Left lung (tissue), 4 donors: ENCODE measurements at regions not wholly inside any gene's neighbourhood (a gene's known extent, or its start where the extent isn't known, plus 50 kb on each side); places are given as distances from the start of the nearest gene placed in this dataset.

Experiments
- ATAC-seq: fragments of 200-7000 bp; cut with Tn5 transposase; one replicate; pipeline ENCODE4 v1.9.1; 2020; ENCODE audit warnings: moderate library complexity
- DNase-seq, 4 donors: peaks; one replicate each; pipeline ENCODE4 v3.0.0-alpha.2; 2013 to 2020
- H3K27ac ChIP-seq, 2 donors: fragments of 200-600 bp; sonication (generic) in 1 of 2; one replicate each; pipeline versions ENCODE4 v1.5.0 to v1.8.0; 2020 to 2021
- H3K27me3 ChIP-seq, 2 donors: fragments of 200-600 bp; sonication (generic) in 1 of 2; one replicate each; pipeline versions ENCODE4 v1.5.0 to v1.8.0; 2020 to 2021
- H3K36me3 ChIP-seq, 2 donors: fragments of 200-600 bp; sonication (generic) in 1 of 2; one replicate each; pipeline versions ENCODE4 v1.5.0 to v1.8.0; 2020 to 2021
- H3K4me1 ChIP-seq, 2 donors: fragments of 200-600 bp; one replicate each; pipeline ENCODE4 v1.8.0; 2021
- H3K4me3 ChIP-seq, 2 donors: fragments of 200-600 bp; sonication (generic) in 1 of 2; one replicate each; pipeline versions ENCODE4 v1.5.0 to v1.8.0; 2020 to 2021; ENCODE audit warnings: mild to moderate bottlenecking in 1 of 2
- H3K9me3 ChIP-seq, 2 donors: fragments of 200-600 bp; sonication (generic) in 1 of 2; one replicate each; pipeline versions ENCODE4 v1.5.0 to v1.8.0; 2020 to 2021
- intact Hi-C, 2 donors: fragments of 100-400 bp; cut with DNase I; formaldehyde crosslinking; loops; one replicate each; pipeline versions ENCODE4 v1.11.2 to v1.14.2; 2022
- TF ChIP-seq, protein P1 (sequence below), 2 donors: fragments of 200-600 bp; sonication (generic) in 1 of 2; IDR thresholded peaks; one replicate each; pipeline versions ENCODE4 v1.5.0 to v1.8.0; 2021; ENCODE audit warnings: antibody characterized with exemption in 2 of 2
- donor health status: DM: no; HTN: yes; CAD: no.
- donor health status: DM: no; HTN: no; CAD: no.

DNA sequence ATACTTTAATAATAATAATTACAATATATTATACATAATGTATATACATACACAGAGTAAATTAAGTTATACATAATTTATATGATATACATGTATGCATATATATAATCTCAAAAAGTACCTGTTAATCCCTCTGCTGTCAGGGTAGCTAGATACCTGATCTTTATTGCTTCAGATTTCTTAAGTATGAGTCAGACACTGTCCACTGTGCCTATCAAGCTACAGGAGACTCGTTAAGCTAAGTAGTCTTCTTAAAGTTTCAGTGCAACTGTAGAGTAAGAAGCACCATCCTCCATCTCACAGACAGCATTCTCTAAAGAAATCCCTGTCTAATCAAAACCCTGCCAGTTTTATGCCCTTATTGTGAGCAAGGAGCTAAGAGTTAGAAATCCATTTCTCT is 428.7 kb downstream of the RERGL start:
- no peak for ATAC-seq
- TF ChIP-seq, protein P1, sequence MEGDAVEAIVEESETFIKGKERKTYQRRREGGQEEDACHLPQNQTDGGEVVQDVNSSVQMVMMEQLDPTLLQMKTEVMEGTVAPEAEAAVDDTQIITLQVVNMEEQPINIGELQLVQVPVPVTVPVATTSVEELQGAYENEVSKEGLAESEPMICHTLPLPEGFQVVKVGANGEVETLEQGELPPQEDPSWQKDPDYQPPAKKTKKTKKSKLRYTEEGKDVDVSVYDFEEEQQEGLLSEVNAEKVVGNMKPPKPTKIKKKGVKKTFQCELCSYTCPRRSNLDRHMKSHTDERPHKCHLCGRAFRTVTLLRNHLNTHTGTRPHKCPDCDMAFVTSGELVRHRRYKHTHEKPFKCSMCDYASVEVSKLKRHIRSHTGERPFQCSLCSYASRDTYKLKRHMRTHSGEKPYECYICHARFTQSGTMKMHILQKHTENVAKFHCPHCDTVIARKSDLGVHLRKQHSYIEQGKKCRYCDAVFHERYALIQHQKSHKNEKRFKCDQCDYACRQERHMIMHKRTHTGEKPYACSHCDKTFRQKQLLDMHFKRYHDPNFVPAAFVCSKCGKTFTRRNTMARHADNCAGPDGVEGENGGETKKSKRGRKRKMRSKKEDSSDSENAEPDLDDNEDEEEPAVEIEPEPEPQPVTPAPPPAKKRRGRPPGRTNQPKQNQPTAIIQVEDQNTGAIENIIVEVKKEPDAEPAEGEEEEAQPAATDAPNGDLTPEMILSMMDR (IDR thresholded peaks at IDR 0.05) = no peak
- Histone ChIP-seq H3K27ac (no peak overlapping the region), H3K36me3 (no peaks in the 10 kb centered on the region), H3K4me1 (no peaks in the 10 kb centered on the region), H3K27me3 (no peaks in the 10 kb centered on the region), H3K9me3 (no peaks in the 10 kb centered on the region), H3K4me3 (no peak overlapping the region)
- no peak for DNase-seq
- intact Hi-C loops = no loop called here

DNA sequence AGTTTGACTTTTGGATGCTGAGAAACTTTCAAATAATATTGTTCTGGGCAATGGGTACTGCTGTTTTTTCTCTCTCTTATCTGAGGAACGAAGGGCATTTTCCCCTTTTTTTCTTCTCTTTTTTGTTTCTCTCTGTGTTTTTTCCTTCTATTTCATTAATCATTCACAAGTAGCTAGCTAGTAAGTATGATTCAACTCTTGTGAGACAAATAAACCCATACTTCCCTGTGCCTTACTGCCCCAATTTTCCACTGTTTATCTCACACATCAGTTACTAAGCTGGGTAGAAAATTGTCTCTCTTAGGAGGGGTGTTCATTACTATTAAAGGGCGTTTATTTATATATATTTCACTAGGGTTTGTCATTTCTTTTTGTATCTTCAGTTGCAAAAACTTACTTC is 437.6 kb downstream of the RERGL start:
- no peak for ATAC-seq
- Histone ChIP-seq H3K36me3 (no peaks in the 10 kb centered on the region), H3K4me1 (no peaks in the 10 kb centered on the region), H3K4me3 (no peak overlapping the region), H3K9me3 (no peaks in the 10 kb centered on the region), H3K27ac (no peak overlapping the region), H3K27me3 (no peaks in the 10 kb centered on the region)
- no peak for DNase-seq
- TF ChIP-seq, protein P1 (IDR thresholded peaks at IDR 0.05) = no peak
- intact Hi-C loops = no loop called here

DNA sequence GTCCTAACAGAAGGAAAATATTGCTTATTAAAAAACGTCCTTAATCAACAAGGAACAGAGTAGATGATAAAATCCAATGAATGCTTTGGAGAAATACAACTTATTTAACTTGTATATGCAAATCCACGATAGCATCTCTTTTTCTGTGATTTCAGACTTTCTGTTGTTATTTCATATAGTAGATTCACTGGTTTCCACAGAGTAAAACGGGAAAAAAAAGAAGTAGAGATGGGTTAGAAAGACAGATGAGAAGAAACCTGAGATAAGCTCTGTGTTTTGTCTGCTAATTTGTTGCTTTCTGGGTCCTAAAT is 447.7 kb downstream of the RERGL start:
- intact Hi-C loops = no loop called here
- Histone ChIP-seq H3K27ac (no peak overlapping the region), H3K27me3 (no peaks in the 10 kb centered on the region), H3K9me3 (no peaks in the 10 kb centered on the region), H3K4me3 (no peak overlapping the region), H3K4me1 (no peaks in the 10 kb centered on the region), H3K36me3 (no peaks in the 10 kb centered on the region)
- DNase-seq (no peak), ATAC-seq (no peak)
- TF ChIP-seq, protein P1 (IDR thresholded peaks at IDR 0.05) = no peak

DNA sequence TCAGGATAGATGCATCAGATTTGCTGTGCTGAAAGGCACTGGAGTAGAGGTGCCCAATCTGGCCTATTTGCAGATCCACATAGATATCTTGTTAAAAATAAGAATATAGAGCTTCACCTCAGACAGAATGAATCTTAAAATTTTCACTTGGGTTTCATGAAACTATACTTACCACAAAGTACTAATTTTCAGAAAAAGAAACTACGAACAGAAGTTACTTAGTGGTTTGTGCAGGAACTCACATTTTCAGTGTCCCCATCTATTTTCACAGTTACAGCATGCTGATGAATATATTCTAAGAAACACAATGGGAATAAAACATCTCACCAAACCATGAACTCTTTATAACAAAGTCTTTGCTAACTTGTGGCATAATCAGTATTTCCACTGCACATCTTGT is 449.4 kb downstream of the RERGL start:
- H3K27ac ChIP-seq = no peak overlapping the region
- H3K4me3 ChIP-seq = no peak overlapping the region
- no peaks in the 10 kb centered on the region for H3K9me3 ChIP-seq
- no peak for ATAC-seq
- no peaks in the 10 kb centered on the region for H3K36me3 ChIP-seq
- H3K27me3 ChIP-seq = no peaks in the 10 kb centered on the region
- H3K4me1 ChIP-seq = no peaks in the 10 kb centered on the region
- intact Hi-C loops = no loop called here
- TF ChIP-seq, protein P1 (IDR thresholded peaks at IDR 0.05) = no peak
- no peak for DNase-seq

DNA sequence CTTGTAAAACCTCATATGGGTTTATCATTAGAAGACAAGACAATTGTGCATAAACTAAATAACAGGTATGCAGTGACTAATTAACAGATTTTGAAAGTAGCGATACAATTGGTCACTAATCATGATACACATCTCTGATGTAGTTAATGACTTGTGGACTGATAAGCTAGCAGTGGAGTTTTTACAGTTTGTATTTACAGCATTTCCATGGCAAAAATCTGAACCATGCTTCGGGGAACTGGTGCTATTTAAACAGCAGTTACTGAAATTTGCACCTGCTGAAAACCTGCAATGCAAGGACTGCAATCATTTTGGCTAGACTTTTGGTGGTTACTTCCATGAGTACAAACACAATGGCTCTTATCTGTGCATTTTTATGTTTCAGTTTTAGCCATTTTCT is 471.2 kb downstream of the RERGL start:
- Histone ChIP-seq H3K27ac (no peak overlapping the region), H3K27me3 (no peaks in the 10 kb centered on the region), H3K9me3 (peaks cover 0 to 10% of the 10 kb centered on the region in 2 donors), H3K4me3 (no peak overlapping the region), H3K36me3 (no peaks in the 10 kb centered on the region), H3K4me1 (no peaks in the 10 kb centered on the region)
- ATAC-seq (no peak), DNase-seq (no peak)
- intact Hi-C loops = no loop called here
- TF ChIP-seq, protein P1 (IDR thresholded peaks at IDR 0.05) = no peak
